Dedifferentiated amniotic fluid mesenchymal stem cell (primary cell): ENCODE measurements at regions not wholly inside any gene's neighbourhood (a gene's known extent, or its start where the extent isn't known, plus 50 kb on each side); places are given as distances from the start of the nearest gene placed in this dataset.
"Not testable (repeated sequence)": the region's sequence is repeated elsewhere in the genome, so short reads cannot be mapped to it uniquely, and the experiment has no call there.

Source experiments
- DNase-seq: peaks from one replicate; pipeline ENCODE4 v3.0.0-alpha.2; 2016; ENCODE audit errors: extremely low spot score

DNA sequence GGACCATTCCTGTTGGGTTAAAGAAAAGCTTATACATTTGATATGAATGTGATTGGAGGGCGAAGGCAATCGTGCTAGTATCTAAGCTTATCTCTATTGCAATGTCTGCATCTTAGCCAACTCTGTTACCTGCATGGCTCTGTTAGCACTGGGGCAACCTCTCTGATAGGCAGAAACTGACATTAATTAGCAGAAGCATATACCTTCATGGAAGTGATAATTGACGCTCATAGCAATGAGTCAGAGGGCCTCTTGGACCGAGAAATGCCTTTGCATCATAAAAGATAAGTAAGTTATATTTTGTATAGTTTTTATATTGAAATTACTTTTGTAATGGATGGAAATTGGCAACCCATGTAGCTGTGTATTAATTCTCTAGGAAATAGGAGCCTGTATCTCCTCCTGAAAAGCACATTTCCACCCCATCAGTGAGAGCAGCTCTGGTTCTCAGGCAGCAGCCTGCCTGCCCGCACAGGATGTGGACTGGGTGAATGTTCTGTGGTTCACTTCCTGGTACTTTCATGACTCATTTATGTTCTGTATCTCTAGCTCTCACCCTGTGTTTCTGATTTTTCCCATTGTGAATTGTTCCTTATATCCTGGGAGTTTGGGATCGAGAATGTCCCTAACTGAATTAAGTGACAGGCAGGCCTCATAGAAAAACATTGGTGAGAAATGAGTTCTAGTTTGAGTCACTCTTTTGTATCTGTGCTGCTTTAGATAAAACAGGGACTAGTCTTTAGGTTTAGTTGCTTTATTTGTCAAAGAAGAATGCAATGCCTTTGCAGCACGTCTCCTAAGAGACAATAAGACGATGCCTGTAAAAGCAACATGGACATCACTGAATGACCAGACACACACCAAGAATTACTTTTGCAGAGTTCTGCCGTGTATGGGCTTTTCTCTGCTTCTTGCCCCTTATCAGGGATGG is 344.9 kb downstream of the DCDC2C start:
- no peak for DNase-seq

- no peak for DNase-seq
Observed at GRCh38 chr2:4049463-4049862, 346.1 kb downstream of the DCDC2C start.

DNA sequence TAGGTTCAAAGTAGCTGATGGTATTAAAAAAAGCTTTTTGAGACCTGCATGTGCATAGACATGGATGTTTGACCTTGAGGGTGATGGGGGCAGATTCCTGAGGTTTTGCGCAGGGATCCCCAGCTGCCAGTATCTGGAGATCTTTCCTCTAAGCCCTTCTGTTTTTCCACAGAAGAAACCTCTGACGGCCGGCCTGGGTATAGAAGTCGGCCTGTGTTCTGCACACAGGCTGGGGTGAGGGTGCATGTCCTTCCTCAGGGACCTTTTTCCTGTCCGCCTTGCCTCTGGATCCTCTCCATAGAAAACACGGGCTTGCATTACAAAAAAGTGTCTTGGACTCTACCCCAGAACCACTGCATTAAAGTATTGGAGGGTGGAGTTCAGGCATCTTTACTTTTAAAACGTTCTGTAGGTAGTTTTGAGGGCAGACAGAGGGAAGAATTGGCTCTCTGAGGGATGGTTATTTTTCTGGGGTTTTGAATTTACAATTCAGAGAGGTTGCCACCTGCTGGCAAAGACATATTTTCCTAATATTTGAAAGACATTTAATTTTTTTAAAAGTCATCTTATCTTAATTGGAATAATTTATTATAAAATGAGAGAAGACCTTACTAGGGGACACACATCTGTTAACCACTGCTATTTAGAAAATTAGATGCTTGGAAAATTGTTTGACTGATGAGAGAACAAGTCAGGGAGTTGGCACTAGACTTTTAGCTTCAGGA is 350.6 kb downstream of the DCDC2C start:
- DNase-seq = no peak

DNA sequence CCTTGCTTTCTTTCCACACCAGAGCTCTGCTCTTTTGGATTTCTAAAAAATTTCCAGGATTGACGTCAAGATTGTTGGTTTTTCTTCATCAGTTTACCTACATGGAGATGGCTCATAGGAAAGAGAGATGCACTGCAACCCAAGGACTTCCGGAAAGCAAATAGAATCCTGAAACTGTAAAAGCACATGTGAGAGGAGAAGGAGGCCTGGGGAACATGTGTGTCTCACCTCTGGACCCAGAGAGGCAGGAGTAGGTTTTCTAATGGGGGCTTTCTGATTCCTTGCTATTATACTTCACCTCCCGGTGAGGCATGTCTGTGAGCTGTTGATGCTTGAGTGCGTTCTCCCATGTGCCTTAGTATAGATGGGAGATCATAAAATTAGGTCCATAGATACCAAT is 362.8 kb downstream of the DCDC2C start:
- DNase-seq = no peak

GRCh38 chr2:4073026-4073569 is 369.7 kb downstream of the DCDC2C start:
- no peak for DNase-seq

GRCh38 chr2:4077017-4077416 is 373.6 kb downstream of the DCDC2C start:
- DNase-seq = no peak

GRCh38 chr2:4085186-4085585 is 381.8 kb downstream of the DCDC2C start:
- DNase-seq = no peak

GRCh38 chr2:4090668-4091630 is 387.6 kb downstream of the DCDC2C start:
- DNase-seq = no peak

GRCh38 chr2:4091869-4092268 is 388.5 kb downstream of the DCDC2C start:
- DNase-seq = no peak

DNA sequence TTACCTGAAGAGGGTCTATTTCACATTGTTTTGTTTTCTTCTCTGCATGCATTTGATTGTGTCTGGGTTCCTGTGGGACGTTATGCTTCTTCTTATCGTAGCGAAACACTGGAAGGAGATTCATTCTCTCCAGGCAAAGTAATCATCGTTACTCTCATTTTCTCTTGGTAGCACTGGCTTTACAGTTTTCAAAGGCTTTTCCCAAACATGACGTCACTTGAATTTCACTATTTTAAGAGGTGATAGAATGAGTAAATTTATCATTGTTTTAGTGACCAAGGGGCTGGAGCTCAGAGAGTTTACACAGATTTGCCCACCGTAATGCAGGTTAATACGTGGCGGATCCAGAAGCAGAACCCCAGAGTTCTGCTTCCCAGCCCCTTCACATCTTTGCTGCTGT is 391.4 kb downstream of the DCDC2C start:
- no peak for DNase-seq

DNA sequence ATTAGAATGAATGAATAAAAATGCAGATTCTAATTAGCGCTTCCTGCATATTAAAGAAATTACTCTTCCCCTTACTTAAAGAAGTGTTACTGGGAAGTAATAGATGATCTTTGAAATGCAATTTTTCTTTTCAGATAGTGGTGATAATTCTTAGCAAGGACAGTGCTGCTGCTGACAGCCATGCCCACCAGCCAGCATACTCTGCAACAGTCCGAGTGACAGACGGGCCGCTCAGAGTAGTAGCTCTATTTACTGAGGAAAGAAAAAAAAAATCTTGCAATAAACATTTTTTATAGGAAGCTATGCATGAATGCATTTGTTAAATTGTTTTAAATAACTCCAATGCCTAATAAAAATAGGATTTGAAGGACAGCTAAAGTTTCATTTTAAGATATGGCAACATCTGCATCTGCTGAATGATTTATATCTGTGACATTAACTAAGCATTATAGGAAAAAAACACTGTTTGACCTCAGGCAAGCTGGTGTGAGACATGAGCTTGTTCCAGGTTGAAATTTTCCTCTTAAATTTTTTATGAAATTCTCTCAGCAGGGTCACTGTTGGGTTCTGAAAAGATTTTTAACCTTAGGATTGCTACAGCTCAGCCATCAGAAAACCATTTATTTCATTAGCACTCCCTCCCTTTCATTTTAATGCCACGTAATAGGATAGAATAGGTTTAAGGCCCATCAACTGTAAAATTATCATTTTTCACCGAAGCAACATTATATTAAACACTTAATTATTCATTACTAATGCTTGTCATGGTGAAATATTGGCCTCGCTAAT is 393.8 kb downstream of the DCDC2C start:
- DNase-seq = no peak

GRCh38 chr2:4098137-4098536 is 394.8 kb downstream of the DCDC2C start:
- no peak for DNase-seq

GRCh38 chr2:4101936-4102335 is 398.6 kb downstream of the DCDC2C start:
- DNase-seq = no peak

DNA sequence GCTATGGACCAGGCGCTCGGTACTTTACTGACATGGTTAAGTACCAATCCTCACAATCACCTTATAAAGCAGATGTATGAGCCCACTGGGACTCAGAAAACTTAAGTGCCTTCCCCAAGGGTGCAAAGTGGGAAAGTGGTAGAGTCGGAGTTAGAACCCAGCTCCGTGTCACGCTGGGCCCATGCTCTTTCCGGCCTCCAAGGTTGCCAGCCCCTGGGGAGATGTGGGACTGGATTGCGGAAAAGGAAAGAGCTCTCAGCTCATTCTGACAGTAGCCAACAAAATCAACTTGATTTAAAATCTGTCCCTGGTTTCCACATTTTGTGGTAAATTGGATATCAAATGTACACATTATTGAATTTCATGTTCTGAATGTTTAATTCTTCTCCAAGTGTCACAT is 403.8 kb downstream of the DCDC2C start:
- DNase-seq = no peak

DNA sequence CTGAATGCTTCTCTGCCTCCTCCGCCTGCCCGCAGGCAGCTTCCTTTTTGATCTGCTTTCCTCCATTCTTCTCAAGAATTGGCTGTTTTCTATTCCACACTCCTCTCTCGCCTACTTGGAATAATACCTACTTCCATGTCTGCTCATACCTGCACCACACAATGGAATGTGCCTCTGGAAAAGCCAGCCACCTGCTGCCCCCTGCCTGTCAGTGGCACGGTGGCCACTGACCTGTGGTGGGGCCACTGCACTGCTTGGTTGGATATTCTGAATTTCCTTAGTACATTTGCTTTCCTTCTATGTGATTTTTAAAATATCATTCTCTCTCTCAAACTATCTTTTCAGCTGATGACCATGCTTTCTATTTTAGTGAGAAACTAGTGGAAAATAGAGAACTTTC is 406.9 kb downstream of the DCDC2C start:
- no peak for DNase-seq

DNA sequence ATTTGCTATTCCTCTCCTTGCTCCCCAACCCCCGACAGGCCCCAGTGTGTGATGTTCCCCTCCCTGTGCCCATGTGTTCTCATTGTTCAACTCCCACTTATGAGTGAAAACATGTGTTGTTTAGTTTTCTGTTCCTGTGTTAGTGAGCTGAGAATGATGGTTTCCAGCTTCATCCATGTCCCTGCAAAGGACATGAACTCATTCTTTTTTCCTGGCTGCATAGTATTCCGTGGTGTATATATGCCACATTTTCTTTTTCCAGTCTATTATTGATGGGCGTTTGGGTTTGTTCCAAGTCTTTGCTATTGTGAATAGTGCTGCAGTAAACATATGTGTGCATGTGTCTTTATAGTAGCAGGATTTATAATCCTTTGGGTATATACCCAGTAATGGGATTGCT is 412.1 kb downstream of the DCDC2C start:
- DNase-seq = not testable (repeated sequence)

DNA sequence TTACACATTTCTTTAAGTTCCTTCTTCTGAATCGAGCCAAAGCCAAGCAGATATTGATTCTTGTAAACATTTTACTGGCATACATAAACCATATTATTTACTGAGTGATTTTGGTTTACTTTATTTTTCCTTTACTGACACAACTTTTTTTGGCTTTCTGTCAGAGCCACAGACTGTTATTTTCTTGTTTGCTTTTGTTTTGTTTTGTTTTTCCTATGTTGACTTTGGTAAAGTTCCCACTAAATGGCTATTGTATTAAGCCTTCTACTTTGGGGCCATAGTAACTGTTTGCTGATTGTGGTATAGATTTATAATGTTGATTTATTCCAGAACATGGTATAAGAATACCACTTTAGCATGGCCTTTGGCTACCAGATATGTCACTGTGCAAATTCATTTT is 419.4 kb downstream of the DCDC2C start:
- no peak for DNase-seq

- DNase-seq = no peak
Observed at GRCh38 chr2:4130651-4131050, 427.3 kb downstream of the DCDC2C start.

- DNase-seq = no peak
Observed at GRCh38 chr2:4134551-4135550, 431.5 kb downstream of the DCDC2C start.

DNA sequence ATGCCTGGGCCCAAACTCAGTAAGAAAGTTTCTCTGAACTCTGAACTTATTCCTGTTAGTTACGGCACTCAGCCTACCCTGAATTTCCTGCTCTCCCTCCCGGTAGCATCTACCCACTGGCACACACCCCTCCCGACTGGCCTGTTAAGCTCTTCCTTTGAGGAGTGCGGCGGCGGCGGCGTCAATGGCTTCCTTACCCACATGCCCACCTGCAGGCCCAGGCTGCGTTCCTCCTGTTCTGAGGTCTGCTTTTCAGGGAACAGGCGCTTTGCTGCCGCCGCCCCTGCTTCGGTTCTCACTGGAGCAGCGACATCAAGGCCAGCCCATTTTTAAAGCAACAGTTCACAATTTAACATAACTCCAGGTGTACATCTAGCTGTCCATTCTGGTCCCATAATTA is 432.4 kb downstream of the DCDC2C start:
- no peak for DNase-seq
